ENCODE measurements at regions not wholly inside any gene's neighbourhood (a gene's known extent, or its start where the extent isn't known, plus 50 kb on each side); places are given as distances from the start of the nearest gene placed in this dataset.

GRCh38 chr14:100671386-100671901 lies 55.2 kb upstream of the DLK1 start:
- in situ Hi-C loops (cut with HindIII; ENCODE audit: low sequenced_read_pairs) = loop anchor here (25.0 kb wide), 2 partner anchors 416 to 966 kb away; no protein-coding TSS in a partner anchor

- in situ Hi-C loops (cut with HindIII; ENCODE audit: low sequenced_read_pairs) = loop anchor here (25.0 kb wide), 2 partner anchors 415 to 965 kb away; no protein-coding TSS in a partner anchor
These were observed 54.8 kb upstream of the DLK1 start for GRCh38 chr14:100671906-100672305.

GRCh38 chr14:100673085-100673806 lies 53.4 kb upstream of the DLK1 start:
- in situ Hi-C loops (cut with HindIII; ENCODE audit: low sequenced_read_pairs) = loop anchor here (25.0 kb wide), 2 partner anchors 414 to 964 kb away; no protein-coding TSS in a partner anchor

GRCh38 chr14:100673807-100674154 lies 52.9 kb upstream of the DLK1 start:
- in situ Hi-C loops (cut with HindIII; ENCODE audit: low sequenced_read_pairs) = loop anchor here (25.0 kb wide), 2 partner anchors 414 to 964 kb away; no protein-coding TSS in a partner anchor

GRCh38 chr14:100674428-100674827 lies 52.3 kb upstream of the DLK1 start:
- in situ Hi-C loops (cut with HindIII; ENCODE audit: low sequenced_read_pairs) = loop anchor here (25.0 kb wide), 2 partner anchors 413 to 963 kb away; no protein-coding TSS in a partner anchor

GRCh38 chr14:100674897-100675619 lies 51.6 kb upstream of the DLK1 start:
- in situ Hi-C loops (cut with HindIII; ENCODE audit: low sequenced_read_pairs) = loop anchor here (25.0 kb wide), 2 partner anchors 412 to 962 kb away; no protein-coding TSS in a partner anchor

GRCh38 chr14:100675699-100676684 lies 50.7 kb upstream of the DLK1 start:
- in situ Hi-C loops (cut with HindIII; ENCODE audit: low sequenced_read_pairs) = no loop called here

Measured in endothelial cell of hepatic sinusoid (primary cell).